OCI-LY7 (cell line): ENCODE measurements at regions not wholly inside any gene's neighbourhood (a gene's known extent, or its start where the extent isn't known, plus 50 kb on each side); places are given as distances from the start of the nearest gene placed in this dataset.

Experiments
- BruUV-seq: library from RNA; stranded (reverse); fragments of 400-500 nt; replicated peaks from 2 replicates; lab custom pipeline; 2021; lab: Mats Ljungman, UMichigan
- CTCF ChIA-PET: fragments of 300-600 bp; sonication (Branson Sonifier 250); formaldehyde crosslinking; loops from one replicate; lab custom pipeline; 2022; ENCODE audit warnings: antibody characterized with exemption; ENCODE audit not compliant: unreplicated experiment; lab: Charles Lee
- POLR2A ChIA-PET: fragments of 300-600 bp; sonication (Branson Sonifier 250); formaldehyde crosslinking; loops from one replicate; lab custom pipeline; 2022; ENCODE audit warnings: antibody characterized with exemption; lab: Charles Lee
- DNase-seq: peaks from one replicate; pipeline ENCODE4 v3.0.0-alpha.2; 2015; ENCODE audit warnings: low spot score
- H2AFZ ChIP-seq: fragments of 200-600 bp; sonication (generic), shearing (Covaris generic); 2 replicates; pipeline ENCODE4 v1.6.1; 2014; ENCODE audit warnings: mild to moderate bottlenecking, antibody characterized with exemption, low read length, moderate library complexity
- H3K27ac ChIP-seq: fragments of 200-600 bp; sonication (generic); 2 replicates; pipeline ENCODE4 v1.5.1; 2014; ENCODE audit warnings: mixed run types, low read depth, mild to moderate bottlenecking, moderate library complexity, low read length, inconsistent platforms; ENCODE audit not compliant: poor library complexity, severe bottlenecking
- H3K36me3 ChIP-seq: fragments of 200-600 bp; sonication (generic); 2 replicates; pipeline ENCODE4 v1.6.1; 2014; ENCODE audit warnings: mild to moderate bottlenecking, antibody characterized with exemption, low read length, moderate library complexity, mixed read lengths; ENCODE audit not compliant: insufficient read depth
- H3K4me1 ChIP-seq: fragments of 200-600 bp; sonication (generic); 2 replicates; pipeline ENCODE4 v1.5.1; 2014; ENCODE audit warnings: mild to moderate bottlenecking, low read length; ENCODE audit not compliant: insufficient read depth, poor library complexity, severe bottlenecking
- H3K4me2 ChIP-seq: fragments of 200-600 bp; sonication (generic); 2 replicates; pipeline ENCODE4 v1.6.1; 2014; ENCODE audit warnings: mild to moderate bottlenecking, low read length
- H3K4me3 ChIP-seq: fragments of 200-600 bp; sonication (generic); 2 replicates; pipeline ENCODE4 v1.5.1; 2014; ENCODE audit warnings: mild to moderate bottlenecking, low read depth, low read length; ENCODE audit not compliant: poor library complexity, severe bottlenecking
- H3K79me2 ChIP-seq: fragments of 200-600 bp; sonication (generic); 2 replicates; pipeline ENCODE4 v1.6.1; 2016; ENCODE audit warnings: low read depth, mild to moderate bottlenecking, low read length, moderate library complexity, mixed read lengths; ENCODE audit not compliant: insufficient read depth
- H3K9me2 ChIP-seq: fragments of 200-600 bp; sonication (generic); 2 replicates; pipeline ENCODE4 v1.6.1; 2016; ENCODE audit warnings: mild to moderate bottlenecking, low read length, mixed read lengths; ENCODE audit not compliant: insufficient read depth
- H3K9me3 ChIP-seq: fragments of 200-600 bp; sonication (generic); 2 replicates; pipeline ENCODE4 v1.6.1; 2014; ENCODE audit warnings: mild to moderate bottlenecking, mixed run types, low read length, mixed read lengths
- H4K20me1 ChIP-seq: fragments of 200-600 bp; sonication (generic); 2 replicates; pipeline ENCODE4 v1.6.1; 2014; ENCODE audit warnings: mild to moderate bottlenecking, antibody characterized with exemption, low read length, moderate library complexity, mixed read lengths; ENCODE audit not compliant: insufficient read depth
- EZH2phosphoT487 ChIP-seq: fragments of 200-600 bp; sonication (generic); IDR thresholded peaks from 2 replicates; pipeline ENCODE4 v1.6.1; 2018; ENCODE audit warnings: low read depth, borderline replicate concordance, mild to moderate bottlenecking, mixed run types, antibody characterized with exemption, low read length, moderate library complexity, mixed read lengths
- intact Hi-C: fragments of 100-400 bp; cut with micrococcal nuclease; formaldehyde crosslinking; loops from one replicate; pipeline ENCODE4 v1.10.0; 2022; ENCODE audit not compliant: unreplicated experiment
- TF ChIP-seq, protein P1 (sequence below): fragments of 200-600 bp; sonication (generic); conservative IDR thresholded peaks from 2 replicates; pipeline ENCODE4 v1.5.1; 2014; ENCODE audit warnings: mild to moderate bottlenecking, antibody characterized with exemption, low read length, moderate library complexity, mixed read lengths

DNA sequence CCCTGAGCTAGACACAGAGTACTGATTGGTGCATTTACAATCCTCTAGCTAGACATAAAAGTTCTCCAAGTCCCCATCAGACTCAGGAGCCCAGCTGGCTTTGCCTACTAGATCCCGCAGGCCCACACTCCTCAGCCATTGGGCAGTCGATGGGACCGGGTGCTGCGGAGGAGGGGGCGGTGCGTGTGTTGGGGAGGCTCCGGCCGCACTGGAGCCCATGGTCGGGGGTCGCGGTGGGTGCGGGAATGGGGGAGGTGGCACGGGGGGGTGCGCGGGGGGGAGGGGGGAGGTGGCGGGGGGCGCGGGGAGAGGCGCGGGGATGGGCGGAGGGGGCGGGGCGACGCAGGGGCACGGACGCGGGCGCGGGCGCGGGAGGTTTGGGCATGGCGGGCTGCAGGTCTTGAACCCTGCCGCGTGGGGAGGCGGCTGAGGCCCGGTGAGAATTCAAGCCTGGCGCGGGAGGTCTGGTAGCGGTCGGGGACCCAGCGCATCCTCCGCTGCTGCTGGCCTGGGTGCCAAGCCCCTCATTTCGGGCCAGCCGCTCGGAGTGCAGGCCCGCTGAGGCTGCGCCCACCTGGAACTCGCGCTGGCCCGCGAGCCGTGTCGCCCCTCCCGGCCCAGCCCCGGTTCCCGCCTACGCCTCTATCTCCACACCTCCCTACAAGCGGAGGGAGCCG lies 674.1 kb downstream of the SLITRK5 start:
- ChIA-PET POLR2A (interaction anchor here (0.7 kb wide), 1 partner anchor 1419 kb away, joined by 3 read pairs; no protein-coding TSS in a partner anchor), CTCF (no interaction called here)
- no peaks in the 10 kb centered on the region for H3K9me3 ChIP-seq
- H3K4me2 ChIP-seq = no peak overlapping the region
- no peak overlapping the region for H3K27ac ChIP-seq
- no peaks in the 10 kb centered on the region for H4K20me1 ChIP-seq
- no peaks in the 10 kb centered on the region for H3K4me1 ChIP-seq
- TF ChIP-seq, protein P1, sequence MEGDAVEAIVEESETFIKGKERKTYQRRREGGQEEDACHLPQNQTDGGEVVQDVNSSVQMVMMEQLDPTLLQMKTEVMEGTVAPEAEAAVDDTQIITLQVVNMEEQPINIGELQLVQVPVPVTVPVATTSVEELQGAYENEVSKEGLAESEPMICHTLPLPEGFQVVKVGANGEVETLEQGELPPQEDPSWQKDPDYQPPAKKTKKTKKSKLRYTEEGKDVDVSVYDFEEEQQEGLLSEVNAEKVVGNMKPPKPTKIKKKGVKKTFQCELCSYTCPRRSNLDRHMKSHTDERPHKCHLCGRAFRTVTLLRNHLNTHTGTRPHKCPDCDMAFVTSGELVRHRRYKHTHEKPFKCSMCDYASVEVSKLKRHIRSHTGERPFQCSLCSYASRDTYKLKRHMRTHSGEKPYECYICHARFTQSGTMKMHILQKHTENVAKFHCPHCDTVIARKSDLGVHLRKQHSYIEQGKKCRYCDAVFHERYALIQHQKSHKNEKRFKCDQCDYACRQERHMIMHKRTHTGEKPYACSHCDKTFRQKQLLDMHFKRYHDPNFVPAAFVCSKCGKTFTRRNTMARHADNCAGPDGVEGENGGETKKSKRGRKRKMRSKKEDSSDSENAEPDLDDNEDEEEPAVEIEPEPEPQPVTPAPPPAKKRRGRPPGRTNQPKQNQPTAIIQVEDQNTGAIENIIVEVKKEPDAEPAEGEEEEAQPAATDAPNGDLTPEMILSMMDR = no peak
- no peak for TF ChIP-seq EZH2phosphoT487
- H3K9me2 ChIP-seq = no peaks in the 10 kb centered on the region
- H3K79me2 ChIP-seq = no peaks in the 10 kb centered on the region
- intact Hi-C loops = no loop called here
- no TSS peak for BruUV-seq
- H3K4me3 ChIP-seq = no peak overlapping the region
- no peak for DNase-seq
- no peaks in the 10 kb centered on the region for H3K36me3 ChIP-seq
- H2AFZ ChIP-seq = no peak overlapping the region

- ChIA-PET CTCF (no interaction called here), POLR2A (no interaction called here)
- H3K4me3 ChIP-seq = no peak overlapping the region
- H3K9me2 ChIP-seq = no peaks in the 10 kb centered on the region
- no peak overlapping the region for H3K27ac ChIP-seq
- H3K9me3 ChIP-seq = no peaks in the 10 kb centered on the region
- no peak overlapping the region for H2AFZ ChIP-seq
- no peaks in the 10 kb centered on the region for H3K4me1 ChIP-seq
- intact Hi-C loops = no loop called here
- no peaks in the 10 kb centered on the region for H3K79me2 ChIP-seq
- no peak overlapping the region for H3K4me2 ChIP-seq
- no peaks in the 10 kb centered on the region for H3K36me3 ChIP-seq
- DNase-seq = no peak
- no TSS peak for BruUV-seq
- no peaks in the 10 kb centered on the region for H4K20me1 ChIP-seq
- TF ChIP-seq, protein P1 = no peak
- no peak for TF ChIP-seq EZH2phosphoT487
Measured at GRCh38 chr13:88360761-88361160, 689.6 kb downstream of the SLITRK5 start.

DNA sequence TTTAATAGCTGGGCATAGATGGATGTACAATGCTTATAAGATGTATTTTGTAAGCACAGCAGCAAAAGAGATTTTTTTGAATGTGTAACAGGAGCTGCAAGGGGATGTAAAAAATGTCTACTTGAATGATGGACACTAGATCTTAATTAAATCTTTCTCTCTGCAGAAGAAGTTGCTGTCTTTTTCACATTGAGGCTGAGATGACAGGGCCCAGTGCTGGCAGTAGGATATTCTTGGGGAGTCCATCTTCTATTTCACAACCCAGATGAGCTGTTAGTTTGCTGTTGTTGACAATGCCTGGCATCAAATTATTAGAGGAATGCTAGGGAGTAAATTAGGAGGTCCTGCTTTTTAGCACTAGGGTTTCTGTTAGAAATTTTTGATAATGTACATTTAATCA lies 698.7 kb downstream of the SLITRK5 start:
- no peaks in the 10 kb centered on the region; the same call in 1 of the 2 replicates for H4K20me1 ChIP-seq
- no peak overlapping the region for H3K27ac ChIP-seq
- intact Hi-C loops = no loop called here
- TF ChIP-seq, protein P1 = no peak
- no peak for TF ChIP-seq EZH2phosphoT487
- ChIA-PET POLR2A (interaction anchor here (1.4 kb wide), 1 partner anchor 15 kb away, joined by 3 read pairs; no protein-coding TSS in a partner anchor), CTCF (no interaction called here)
- no TSS peak for BruUV-seq
- H3K79me2 ChIP-seq = no peaks in the 10 kb centered on the region
- no peaks in the 10 kb centered on the region for H3K36me3 ChIP-seq
- no peak for DNase-seq
- H2AFZ ChIP-seq = no peak overlapping the region
- no peaks in the 10 kb centered on the region for H3K4me1 ChIP-seq
- no peaks in the 10 kb centered on the region for H3K9me3 ChIP-seq
- no peaks in the 10 kb centered on the region for H3K9me2 ChIP-seq
- no peak overlapping the region for H3K4me3 ChIP-seq
- H3K4me2 ChIP-seq = no peak overlapping the region
